Ishikawa (cell line): ENCODE measurements at regions not wholly inside any gene's neighbourhood (a gene's known extent, or its start where the extent isn't known, plus 50 kb on each side); places are given as distances from the start of the nearest gene placed in this dataset.

Source experiments
- CEBPB ChIP-seq: IDR thresholded peaks from 2 replicates; pipeline ENCODE4 v1.6.1; 2012
- CREB1 ChIP-seq: IDR thresholded peaks from 2 replicates; pipeline ENCODE4 v1.6.1; 2012; ENCODE audit warnings: low read depth
- EGR1 ChIP-seq: IDR thresholded peaks from 2 replicates; pipeline ENCODE4 v1.6.1; 2012
- EP300 ChIP-seq: IDR thresholded peaks from 2 replicates; pipeline ENCODE4 v1.6.1; 2012; ENCODE audit warnings: borderline replicate concordance
- FOXM1 ChIP-seq: IDR thresholded peaks from 2 replicates; pipeline ENCODE4 v1.6.1; 2012; ENCODE audit warnings: low read depth, borderline replicate concordance
- NFIC ChIP-seq: IDR thresholded peaks from 2 replicates; pipeline ENCODE4 v1.6.1; 2012
- RAD21 ChIP-seq: IDR thresholded peaks from 2 replicates; pipeline ENCODE4 v1.6.1; 2012; ENCODE audit warnings: low read depth
- REST ChIP-seq: IDR thresholded peaks from 2 replicates; pipeline ENCODE4 v1.6.1; 2012; ENCODE audit warnings: low read depth, mild to moderate bottlenecking
- TAF1 ChIP-seq: IDR thresholded peaks from 2 replicates; pipeline ENCODE4 v1.6.1; 2012; ENCODE audit warnings: low read depth, mild to moderate bottlenecking
- TCF12 ChIP-seq: IDR thresholded peaks from 2 replicates; pipeline ENCODE4 v1.6.1; 2012; ENCODE audit warnings: low read depth
- TEAD4 ChIP-seq: IDR thresholded peaks from 2 replicates; pipeline ENCODE4 v1.6.1; 2012
- YY1 ChIP-seq: IDR thresholded peaks from 2 replicates; pipeline ENCODE4 v1.6.1; 2012; ENCODE audit warnings: low read depth
- ZBTB7A ChIP-seq: IDR thresholded peaks from 2 replicates; pipeline ENCODE4 v1.6.1; 2012; ENCODE audit warnings: low read depth
- TF ChIP-seq, protein P1 (sequence below): IDR thresholded peaks from 2 replicates; pipeline ENCODE4 v1.6.1; 2012
- TF ChIP-seq, protein P2 (sequence below): IDR thresholded peaks from 2 replicates; pipeline ENCODE4 v1.6.1; 2012

- TF ChIP-seq, protein P1, sequence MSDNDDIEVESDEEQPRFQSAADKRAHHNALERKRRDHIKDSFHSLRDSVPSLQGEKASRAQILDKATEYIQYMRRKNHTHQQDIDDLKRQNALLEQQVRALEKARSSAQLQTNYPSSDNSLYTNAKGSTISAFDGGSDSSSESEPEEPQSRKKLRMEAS: no peak
- TF ChIP-seq CEBPB (no peak), YY1 (no peak), FOXM1 (no peak), NFIC (no peak), RAD21 (no peak), TAF1 (no peak)
These were observed 188.4 kb upstream of the GPC6 start for GRCh38 chr13:93038187-93038586.

DNA sequence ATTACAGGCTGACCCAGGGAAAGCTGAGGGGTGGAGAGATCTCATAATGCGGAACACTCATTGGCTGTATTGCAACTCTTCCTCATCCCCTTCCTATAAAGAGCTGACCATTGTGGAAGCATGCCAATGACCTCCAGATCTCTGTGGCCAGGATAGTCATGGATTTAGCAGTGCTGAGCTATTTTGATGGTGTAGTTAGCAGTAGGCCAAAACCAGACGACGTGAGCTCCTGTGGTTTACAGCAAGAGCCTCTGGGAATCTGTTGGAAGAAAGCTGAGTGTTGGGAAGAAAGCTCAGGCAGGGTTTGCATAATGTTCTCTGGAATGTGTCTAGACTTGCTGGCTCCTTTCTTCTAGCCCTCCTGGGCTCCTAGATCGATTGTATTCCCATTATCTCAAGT is 187.5 kb upstream of the GPC6 start:
- TF ChIP-seq TCF12 (no peak), NFIC (no peak), EP300 (no peak), YY1 (no peak), TAF1 (no peak), TEAD4 (no peak), ZBTB7A (no peak), EGR1 (no peak)

GRCh38 chr13:93045836-93046235 is 180.8 kb upstream of the GPC6 start:
- TF ChIP-seq CEBPB (no peak), CREB1 (no peak), ZBTB7A (no peak)
- TF ChIP-seq, protein P2, sequence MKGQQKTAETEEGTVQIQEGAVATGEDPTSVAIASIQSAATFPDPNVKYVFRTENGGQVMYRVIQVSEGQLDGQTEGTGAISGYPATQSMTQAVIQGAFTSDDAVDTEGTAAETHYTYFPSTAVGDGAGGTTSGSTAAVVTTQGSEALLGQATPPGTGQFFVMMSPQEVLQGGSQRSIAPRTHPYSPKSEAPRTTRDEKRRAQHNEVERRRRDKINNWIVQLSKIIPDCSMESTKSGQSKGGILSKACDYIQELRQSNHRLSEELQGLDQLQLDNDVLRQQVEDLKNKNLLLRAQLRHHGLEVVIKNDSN: no peak

- TF ChIP-seq RAD21 (no peak), EGR1 (no peak), TEAD4 (no peak)
These were observed 171.4 kb upstream of the GPC6 start for GRCh38 chr13:93055233-93055632.

GRCh38 chr13:93058301-93058700 is 168.3 kb upstream of the GPC6 start:
- TF ChIP-seq ZBTB7A: no peak
- TF ChIP-seq TEAD4: no peak
- TF ChIP-seq EP300: no peak
- TF ChIP-seq TCF12: no peak
- TF ChIP-seq CEBPB: no peak
- no peak for TF ChIP-seq CREB1
- TF ChIP-seq NFIC: no peak
- TF ChIP-seq RAD21: no peak
- TF ChIP-seq YY1: no peak
- TF ChIP-seq FOXM1: no peak
- TF ChIP-seq TAF1: no peak
- no peak for TF ChIP-seq EGR1
- TF ChIP-seq, protein P1: no peak
- no peak for TF ChIP-seq REST
- TF ChIP-seq, protein P2: no peak

- TF ChIP-seq, protein P1: no peak
- TF ChIP-seq YY1 (no peak), EP300 (no peak), CEBPB (no peak), NFIC (no peak), REST (no peak), ZBTB7A (no peak), TCF12 (no peak), EGR1 (no peak), CREB1 (no peak), TAF1 (no peak), FOXM1 (no peak), TEAD4 (no peak), RAD21 (no peak)
- TF ChIP-seq, protein P2: no peak
These were observed 166.5 kb upstream of the GPC6 start for GRCh38 chr13:93060144-93060543.
